ENCODE measurements at regions not wholly inside any gene's neighbourhood (a gene's known extent, or its start where the extent isn't known, plus 50 kb on each side); places are given as distances from the start of the nearest gene placed in this dataset.

DNA sequence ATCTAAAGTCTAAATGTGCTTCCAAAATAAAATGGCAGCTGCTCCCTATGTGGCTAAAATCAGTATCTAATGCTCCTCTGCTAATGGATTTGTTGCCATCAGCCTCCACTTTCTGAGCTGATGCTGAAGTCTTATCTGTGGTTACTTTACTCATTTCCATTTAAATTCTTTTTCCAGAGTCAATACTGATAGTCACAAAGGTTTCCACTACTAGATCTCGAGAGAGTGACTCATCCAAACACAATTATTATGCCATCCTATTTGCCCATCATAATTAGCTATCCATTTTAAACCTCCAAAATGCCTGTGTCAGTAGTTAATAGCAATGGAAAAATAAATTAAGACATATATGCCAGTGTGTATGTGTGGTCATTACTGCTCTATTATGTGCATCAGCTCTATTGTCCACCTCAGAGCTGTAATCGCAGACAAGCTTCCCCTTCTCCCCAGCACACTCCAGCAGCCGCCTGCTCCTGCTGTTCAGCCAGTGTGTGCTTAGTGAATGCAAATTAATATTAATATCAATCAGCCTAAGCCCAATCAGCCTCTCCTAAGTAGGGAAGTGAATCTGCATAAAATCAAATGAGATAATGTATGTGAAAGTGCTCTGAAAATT lies 199.8 kb upstream of the ZIC3 start:
- no peak for DNase-seq (ENCODE audit: low spot score)

DNA sequence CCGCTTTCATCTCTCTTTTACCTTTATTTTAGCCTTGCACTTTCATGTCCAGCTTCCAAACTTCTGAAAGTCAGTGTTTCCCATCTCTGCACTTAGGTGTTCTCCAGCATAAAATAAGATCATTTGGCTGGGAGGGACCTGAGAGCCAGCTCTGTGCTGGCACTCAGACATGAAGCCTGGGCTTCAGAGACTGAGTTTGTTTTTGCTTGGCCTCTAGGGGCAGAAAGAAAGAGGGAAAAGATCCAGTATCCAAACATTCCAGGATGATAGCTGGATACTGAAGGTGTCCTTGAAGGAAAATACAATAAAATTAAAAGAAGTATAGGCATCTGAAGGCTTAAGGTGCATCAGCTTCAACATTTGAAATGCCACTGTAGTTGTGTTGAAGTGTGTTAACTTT lies 202.4 kb upstream of the ZIC3 start:
- DNase-seq (ENCODE audit: low spot score), result no peak

DNA sequence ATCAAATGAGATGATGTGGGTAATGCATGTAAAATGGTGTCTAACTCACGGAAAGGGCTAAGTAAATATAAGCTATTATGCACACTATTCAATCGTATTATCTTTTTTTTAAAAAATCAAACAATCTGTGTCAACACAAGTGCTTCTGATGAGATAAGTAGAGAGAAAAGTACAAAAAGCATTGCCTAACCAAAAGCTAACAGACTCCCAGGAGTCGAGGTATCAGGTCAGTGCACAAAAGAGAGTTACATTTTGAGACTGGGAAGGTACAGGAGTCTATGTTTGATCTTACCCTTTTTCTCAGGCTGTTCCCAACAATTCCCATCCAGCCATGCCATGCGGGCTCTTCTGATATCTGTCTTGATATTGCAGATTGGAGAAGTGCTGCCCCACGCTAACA lies 203.3 kb upstream of the ZIC3 start:
- DNase-seq (ENCODE audit: low spot score), result no peak

DNA sequence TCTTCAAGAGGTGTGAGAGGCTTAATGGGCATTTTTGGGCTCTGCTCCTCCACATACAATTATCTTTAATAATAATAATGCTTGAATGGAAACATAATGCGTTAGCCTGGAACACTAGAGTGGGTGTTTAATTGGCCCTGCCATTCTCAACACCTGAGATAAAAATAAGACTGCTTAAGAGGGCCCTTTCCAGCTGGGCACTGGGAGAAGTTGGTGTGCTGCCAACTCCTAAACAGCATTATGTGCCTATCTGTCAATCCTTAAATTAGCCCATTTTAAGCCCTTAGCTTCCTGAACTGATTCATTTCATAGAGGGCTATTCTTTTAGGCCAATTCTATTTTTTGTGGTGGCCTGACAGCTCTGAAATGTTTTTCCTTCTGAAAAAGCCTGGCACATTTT lies 211.1 kb upstream of the ZIC3 start:
- no peak for DNase-seq (ENCODE audit: low spot score)

DNA sequence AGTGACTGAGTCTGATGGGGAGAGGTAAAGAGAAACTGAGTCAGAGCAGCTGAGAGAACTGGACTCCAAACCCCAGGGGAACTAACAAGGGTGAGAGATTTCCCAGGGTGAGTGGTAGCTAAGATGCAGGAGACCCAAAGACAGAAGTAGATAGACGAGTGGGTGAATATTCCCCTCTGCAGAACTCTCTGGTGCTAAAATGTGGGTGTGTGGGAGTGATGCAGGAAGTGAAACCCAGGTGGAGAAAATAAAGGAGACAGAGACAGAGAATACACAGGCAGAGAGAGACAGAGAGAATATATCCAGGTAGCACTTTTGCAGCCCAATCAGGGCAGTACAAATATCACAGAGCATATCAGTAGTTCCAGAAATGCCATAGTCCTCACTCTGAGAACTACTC lies 212.5 kb upstream of the ZIC3 start:
- no peak for DNase-seq (ENCODE audit: low spot score)

DNA sequence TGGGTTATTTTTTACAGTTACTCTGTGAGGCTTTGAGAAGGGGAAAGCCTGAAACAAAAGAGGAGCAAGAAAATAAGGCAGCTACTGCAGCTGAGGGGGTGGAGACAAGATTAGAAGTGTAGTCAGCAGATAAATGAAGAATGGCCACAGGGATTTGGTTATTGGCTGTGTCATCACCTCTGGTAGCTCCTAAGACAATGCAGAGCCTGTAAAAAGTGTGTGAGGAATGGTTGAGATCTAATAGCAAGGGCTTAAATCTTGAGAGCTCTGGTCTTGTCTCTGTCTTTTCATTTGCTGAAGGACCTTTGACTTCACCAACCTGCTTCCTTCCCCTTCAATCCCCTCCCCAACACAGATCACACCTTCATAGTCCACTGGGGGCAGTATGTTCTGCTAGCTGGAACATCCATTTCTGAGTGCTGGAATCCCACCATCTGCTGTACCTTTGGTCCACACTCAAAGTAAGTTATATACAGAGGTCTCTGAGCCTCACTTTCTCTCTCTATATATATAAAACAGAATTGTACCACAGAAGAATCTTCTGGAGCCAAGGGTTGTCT lies 213.7 kb upstream of the ZIC3 start:
- no peak for DNase-seq (ENCODE audit: low spot score)

DNA sequence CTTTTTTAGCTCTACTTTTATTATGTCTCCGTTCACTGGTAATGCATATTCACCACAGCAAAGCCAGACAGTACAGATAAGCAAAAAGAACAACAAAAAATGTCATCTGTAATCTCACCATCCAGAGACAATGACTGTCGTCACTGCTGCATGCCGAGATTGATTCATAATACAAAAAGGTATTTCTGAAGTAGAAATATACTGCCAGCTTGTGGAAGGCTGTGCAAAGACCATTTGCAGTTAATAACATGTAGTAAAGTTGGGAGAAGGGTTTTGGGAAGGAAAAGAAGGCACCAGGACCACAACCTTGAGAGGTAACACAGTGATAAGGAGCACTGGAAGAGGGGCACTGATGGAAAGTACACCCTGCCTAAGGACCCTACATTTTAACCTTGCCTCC lies 223.0 kb upstream of the ZIC3 start:
- no peak for DNase-seq (ENCODE audit: low spot score)

DNA sequence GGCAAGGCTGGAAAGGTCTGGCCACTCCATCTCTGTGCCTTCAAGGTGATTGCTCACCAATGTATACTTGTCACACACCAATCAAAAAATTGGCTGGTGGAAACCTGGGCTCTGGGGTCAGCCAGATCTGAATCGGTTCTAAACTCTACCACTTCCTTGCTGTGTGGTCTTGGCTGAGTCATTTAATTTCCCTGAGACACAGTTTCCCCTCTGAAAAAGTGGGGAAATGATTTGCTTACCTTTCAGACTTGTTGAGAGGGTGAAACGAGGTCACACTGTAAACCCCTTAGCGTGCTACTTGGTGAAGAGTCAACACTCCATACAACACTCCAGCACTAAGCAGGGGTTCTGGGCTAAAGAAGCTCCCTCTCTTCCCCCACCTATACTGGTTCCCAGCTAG lies 252.3 kb upstream of the ZIC3 start:
- no peak for DNase-seq (ENCODE audit: low spot score)

DNA sequence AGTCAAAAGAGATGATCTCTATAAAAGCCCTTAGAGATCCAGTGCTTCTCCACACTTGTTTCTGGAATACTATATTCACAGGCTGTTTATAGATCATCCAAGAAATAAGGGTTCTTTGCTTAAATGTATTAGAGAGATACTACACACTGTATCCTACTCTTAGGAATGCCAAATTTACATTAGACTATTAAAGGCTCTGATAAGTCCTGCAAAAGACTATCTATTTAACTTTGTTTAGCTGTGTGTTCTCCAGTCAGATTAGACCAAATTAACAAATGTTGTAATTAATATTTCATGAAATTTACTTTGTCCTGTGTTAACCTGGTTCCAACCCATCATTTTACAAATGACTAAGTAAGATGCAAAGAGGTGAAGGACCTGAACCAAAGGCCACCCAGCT lies 260.5 kb upstream of the ZIC3 start:
- DNase-seq (ENCODE audit: low spot score), result no peak

DNA sequence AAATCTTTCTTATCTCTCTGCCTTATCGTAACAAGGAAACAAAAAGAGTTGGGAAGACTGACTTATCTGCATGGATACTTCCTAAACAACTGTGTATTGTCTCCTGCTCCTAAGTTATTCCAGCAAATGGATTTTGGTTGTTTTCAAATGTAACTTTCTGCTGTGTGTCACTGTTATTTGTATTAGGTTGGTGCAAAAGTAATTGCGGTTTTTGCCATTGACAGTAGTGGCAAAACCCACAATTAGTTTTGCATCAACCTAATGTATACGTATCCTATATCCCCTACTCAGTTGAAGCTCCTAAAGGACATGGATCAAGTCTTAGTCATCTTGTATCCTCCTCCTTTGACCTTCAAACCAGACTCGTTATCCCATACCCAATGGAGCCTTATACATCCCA lies 263.4 kb upstream of the GPR101 start:
- DNase-seq (ENCODE audit: low spot score), result no peak

DNA sequence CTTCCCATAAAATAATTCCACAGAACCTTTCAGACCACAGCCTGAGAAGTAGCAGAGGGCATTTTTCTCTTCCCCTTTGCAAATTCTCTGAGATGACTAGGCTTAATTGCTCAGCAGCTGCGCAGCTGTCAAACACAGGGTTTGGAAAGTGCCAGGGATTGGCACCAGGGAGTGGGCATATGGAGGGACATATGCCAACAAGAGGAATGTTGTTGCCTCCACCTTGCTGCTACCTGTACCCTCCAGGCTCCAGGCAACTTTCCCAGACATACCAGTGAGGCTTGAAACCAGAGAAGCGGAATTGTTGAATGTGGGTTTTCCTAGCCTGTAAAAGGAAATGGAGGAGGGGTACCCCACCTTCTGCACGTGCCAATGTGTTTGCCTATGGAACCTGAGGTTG lies 256.2 kb upstream of the GPR101 start:
- no peak for DNase-seq (ENCODE audit: low spot score)

DNA sequence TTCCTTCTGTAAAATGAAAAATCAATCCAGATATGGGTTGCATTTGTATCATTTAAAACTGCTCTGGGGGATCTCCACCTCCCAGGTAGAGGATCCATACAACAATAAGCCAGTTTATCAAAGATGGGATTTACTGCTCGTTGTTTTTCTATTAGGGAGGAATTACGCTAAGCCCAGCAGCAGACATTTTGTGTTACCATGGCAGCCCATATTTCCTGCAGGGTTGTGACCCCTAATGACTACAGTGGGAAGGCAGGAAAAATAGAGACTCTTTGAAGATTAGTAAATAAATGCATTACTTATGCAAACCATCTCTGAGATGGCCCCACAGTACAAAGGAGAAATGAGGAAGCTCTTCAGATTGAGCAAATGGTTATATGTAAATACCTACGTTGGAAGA lies 253.4 kb upstream of the GPR101 start:
- no peak for DNase-seq (ENCODE audit: low spot score)

DNA sequence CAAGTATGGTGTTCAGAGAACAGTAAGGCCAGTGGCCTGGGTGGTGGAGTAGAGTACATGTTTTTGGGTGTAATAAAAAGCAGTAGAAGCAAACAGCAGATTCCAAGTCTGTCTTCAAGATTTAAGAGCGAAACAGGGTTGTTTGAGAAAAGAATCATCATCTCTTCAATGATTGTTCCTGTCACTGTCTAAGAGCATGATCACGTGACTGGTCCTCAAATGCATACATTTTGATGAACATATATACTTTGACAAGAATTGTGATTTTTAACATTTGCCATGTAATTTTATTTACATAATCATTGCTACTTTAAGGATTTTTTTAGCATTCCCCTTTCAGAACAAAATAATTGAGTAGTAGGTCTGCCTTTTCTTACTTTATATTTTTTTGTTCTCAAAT lies 252.6 kb upstream of the GPR101 start:
- no peak for DNase-seq (ENCODE audit: low spot score)

DNA sequence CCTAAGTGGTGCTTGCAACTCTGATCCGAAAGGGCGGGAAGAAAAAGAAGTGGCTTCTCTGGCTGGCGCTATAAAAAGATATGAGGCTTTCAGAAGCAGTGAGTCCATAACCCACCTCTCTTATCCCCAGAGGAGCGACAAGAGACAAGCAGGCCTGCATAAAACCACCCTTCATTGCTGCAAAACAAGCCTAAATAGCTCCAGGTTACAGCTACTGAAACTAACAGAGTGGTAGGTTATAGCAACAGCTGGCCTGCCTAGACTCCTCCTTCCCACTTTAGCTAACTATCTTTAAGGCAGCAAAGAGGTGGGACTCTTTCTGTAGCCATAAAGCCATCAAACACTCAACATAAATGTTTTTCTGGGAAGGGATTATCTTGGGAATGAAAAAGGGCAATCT lies 245.0 kb upstream of the GPR101 start:
- DNase-seq (ENCODE audit: low spot score), result no peak

DNA sequence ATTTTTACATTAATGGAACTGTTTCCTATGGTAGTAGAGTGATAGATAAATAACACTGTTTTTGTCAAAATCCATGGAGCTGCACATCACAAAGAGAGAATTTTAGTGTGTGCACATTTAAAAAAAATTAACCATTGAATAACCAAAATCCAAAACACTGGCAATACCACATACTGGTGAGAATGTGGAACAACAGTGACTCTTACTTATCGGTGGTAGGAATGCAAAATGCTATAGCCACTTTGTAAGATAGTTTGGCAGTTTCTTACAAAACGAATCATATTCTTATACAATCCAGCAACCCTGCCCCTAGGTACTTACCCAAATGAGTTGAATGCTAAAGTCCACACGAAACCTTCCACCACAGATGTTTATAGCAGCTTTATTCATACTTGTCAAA lies 229.6 kb upstream of the GPR101 start:
- DNase-seq (ENCODE audit: low spot score), result no peak

DNA sequence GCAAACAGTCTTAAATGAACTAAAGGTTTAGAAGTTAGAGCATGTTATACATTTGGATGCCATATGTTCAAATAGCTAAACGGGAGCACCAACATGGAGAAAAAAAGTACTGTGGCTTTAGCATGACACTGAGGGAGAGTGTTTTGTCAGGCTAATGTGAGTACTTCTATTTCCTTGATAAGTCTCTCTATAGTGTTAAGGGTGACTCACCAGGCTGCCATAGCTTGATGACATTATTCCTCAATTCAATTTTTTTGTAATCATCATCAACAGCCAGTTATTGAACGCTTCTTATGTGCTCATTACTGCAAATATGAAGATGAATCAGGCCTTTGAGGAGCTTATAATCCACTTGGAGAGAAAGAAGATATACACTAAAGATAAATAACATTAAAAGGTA lies 211.4 kb upstream of the GPR101 start:
- DNase-seq (ENCODE audit: low spot score), result no peak

DNA sequence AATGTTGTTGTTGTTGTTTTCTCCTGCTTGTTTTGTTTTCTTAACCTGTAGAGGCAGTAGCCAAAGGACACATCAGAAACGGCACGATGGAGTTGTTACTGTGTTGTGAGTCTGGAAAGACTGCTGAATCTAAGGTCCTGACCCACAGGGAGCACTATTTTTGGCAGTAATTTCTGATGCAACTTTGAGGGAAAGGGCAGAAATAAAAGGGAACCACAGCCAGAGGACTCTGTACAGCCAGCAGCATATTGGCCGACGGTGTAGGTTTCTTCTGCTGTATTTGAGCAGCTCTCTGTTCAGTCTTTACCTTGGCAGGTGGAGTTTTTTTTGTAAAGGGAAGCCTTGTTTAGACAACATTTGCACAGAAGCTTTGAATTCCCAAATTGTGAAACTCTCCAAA lies 203.0 kb upstream of the GPR101 start:
- no peak for DNase-seq (ENCODE audit: low spot score)

DNA sequence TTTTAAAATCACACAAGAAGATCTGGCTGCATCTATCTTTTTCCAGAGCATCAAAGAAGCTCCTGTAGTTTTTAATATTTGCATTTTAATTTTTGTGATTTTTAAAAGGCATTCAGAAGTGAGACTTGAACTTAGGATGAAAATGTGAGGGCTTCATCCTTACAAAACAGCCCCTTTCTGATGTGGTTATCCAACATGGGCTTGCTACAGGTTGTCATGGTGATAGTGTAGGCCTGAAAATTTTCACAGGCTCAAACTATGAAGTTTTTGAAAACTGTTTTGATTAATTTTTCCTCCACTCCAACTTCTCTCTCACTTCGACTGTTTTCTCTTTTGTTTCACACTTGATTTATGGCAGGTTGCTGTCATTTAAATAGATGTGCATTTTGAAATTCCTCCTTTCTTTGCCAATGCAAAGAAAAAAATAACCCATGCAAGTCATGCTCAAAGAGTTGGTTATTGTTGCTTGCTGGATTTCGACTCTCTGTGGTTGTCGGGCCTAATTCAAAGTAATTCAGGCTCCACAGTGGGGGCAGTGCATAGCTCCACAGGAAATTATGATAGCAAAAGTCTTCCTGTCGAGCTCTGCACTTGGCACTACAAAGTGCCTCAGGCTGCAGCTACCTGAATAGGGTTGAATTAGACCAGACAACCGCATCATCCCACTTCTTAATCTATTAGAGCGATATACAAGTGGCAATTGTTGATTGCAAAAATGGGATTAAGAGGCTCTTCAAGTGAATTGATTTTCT lies 201.0 kb upstream of the GPR101 start:
- DNase-seq (ENCODE audit: low spot score), result no peak

DNA sequence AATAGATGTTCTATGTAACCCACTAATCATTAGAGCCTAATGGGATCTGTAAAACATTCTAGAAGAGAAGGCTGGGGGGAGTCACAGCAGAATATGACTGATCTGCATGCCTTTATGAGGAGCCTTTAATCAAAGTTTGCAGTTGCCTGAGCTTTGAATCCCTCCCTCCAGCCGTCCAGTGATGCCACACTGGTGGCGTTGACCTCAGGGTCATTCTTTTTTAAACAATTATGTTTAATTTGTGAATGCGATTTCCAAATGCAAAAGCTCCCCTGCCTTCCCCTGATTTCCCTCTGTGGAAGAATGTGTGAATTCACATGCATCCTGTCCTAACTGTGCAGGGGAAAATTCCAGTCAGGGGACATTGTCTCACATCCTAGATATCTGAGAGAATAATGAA lies 199.7 kb upstream of the GPR101 start:
- no peak for DNase-seq (ENCODE audit: low spot score)

DNA sequence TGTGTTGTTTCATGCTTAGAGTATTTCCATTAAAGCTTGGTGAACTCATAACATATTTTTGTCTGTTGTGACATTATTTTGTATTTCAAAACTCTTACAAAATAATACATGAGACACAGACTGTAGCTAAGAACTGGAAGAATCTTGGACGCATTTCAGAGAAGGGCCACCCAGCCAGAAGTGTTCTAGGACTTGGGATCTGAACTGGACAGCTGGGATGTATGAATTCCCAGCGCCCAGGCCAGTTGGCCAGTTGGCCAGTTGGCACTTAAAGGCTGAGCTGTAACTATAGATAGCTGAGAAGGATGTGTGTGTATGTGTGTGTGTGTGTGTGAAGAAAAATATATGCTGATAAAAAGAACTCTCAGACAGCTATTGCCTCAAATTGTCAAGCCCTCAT lies 193.4 kb upstream of the GPR101 start:
- DNase-seq (ENCODE audit: low spot score), result no peak

DNA sequence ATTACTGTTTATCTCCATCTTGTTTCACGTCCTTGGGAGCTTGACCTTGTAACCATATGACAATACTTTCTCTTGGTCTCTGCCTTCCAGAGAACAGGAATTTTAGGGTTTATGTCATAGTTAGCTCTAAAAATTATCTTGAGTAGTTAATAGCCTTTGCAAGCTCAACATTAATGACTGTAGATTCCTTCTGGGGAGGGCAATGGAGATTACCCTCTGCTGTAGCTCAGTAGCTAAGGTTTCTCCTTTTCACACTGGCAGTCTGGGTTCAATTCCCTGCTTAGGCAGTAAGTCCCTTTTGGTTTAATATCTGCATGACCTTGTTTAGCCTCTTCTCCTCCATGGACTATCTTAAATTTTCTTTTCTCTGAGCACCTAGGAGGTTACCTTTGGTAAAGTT lies 181.7 kb upstream of the GPR101 start:
- DNase-seq (ENCODE audit: low spot score), result no peak

DNA sequence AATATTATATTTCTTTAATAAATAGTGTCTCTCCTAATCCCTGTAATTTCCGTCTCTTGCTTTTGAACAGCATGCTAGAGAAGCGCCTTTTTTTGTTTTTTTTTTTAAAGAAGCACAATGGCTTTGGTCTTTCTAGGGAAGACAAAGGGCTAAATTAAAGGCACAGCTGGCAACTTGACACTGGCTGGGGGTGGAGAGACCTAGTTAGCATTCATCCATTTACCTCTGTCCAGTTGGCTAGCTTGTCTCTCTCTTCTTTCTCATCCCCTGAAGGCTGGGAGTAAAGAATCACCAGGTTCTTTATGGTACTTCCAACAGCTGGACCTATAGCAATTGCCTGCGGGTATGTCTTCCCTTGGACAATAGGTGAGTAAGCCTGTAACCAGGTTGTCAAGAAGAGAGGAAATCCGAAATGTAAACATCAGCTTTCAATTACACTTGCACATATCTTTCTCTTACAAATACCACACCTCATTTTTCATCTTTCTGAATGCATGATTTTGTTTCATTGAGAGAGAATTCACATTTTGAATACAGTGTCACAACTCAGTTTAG lies 178.4 kb upstream of the GPR101 start:
- no peak for DNase-seq (ENCODE audit: low spot score)

DNA sequence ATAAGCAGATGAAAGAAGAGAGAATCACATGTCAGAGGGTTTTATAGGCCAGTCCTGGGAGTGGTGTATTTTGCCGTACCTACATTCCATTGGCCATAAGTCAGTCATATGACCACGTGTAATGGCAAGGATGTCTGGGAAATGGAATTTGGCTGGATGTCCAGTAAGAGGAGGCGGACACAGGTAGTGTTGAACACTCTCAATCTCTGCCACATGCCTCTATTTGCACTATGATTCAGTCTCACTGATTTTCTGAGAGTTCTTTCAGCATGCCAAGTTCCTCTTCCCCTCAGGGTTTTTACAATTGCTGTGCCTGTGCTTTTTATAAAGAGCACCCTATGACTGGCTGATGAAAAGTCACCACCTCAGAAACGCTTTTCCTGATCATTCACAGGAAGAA lies 164.2 kb upstream of the GPR101 start:
- DNase-seq (ENCODE audit: low spot score), result no peak

DNA sequence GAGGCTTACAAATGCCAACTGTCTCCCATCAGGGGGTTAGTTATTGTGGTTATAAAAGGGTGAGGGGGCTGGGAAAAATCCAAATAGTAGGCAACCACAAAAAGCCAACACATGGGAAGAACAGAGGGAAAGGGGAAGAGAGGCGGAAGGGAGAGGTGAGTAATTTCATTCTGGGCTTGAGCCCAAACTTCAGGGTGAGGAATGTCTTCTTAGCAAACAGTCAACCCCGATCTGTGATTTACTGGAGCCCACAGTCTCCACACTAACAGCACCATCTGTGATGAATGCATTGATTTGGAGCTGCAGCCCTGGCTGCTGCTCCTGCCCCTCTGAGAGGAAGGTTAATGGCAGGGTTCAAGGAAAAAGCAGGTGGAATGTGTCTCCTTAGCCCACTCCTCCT lies 162.2 kb upstream of the GPR101 start:
- no peak for DNase-seq (ENCODE audit: low spot score)
